HS-27A (cell line): ENCODE measurements at regions not wholly inside any gene's neighbourhood (a gene's known extent, or its start where the extent isn't known, plus 50 kb on each side); places are given as distances from the start of the nearest gene placed in this dataset.
"Not testable (repeated sequence)": the region's sequence is repeated elsewhere in the genome, so short reads cannot be mapped to it uniquely, and the experiment has no call there.

Source experiments
- DNase-seq: peaks from one replicate; pipeline ENCODE4 v3.0.0-alpha.2; 2012; ENCODE audit warnings: low read depth, missing footprints

GRCh38 chr12:20127413-20127812 lies 240.9 kb upstream of the PDE3A start:
- no peak for DNase-seq

- DNase-seq: no peak
These were observed 239.4 kb upstream of the PDE3A start for GRCh38 chr12:20128928-20129327.

GRCh38 chr12:20132818-20133217 lies 235.5 kb upstream of the PDE3A start:
- DNase-seq: no peak

GRCh38 chr12:20134652-20135051 lies 233.7 kb upstream of the PDE3A start:
- no peak for DNase-seq

- DNase-seq: no peak
These were observed 227.6 kb upstream of the PDE3A start for GRCh38 chr12:20140751-20141150.

GRCh38 chr12:20142316-20142715 lies 226.0 kb upstream of the PDE3A start:
- DNase-seq: no peak

GRCh38 chr12:20142956-20143355 lies 225.4 kb upstream of the PDE3A start:
- no peak for DNase-seq

GRCh38 chr12:20144341-20144740 lies 224.0 kb upstream of the PDE3A start:
- DNase-seq: no peak

GRCh38 chr12:20148241-20148640 lies 220.1 kb upstream of the PDE3A start:
- DNase-seq: no peak

- DNase-seq: no peak
These were observed 217.4 kb upstream of the PDE3A start for GRCh38 chr12:20150835-20151422.

- no peak for DNase-seq
These were observed 214.3 kb upstream of the PDE3A start for GRCh38 chr12:20154052-20154451.

GRCh38 chr12:20155374-20155773 lies 213.0 kb upstream of the PDE3A start:
- DNase-seq: no peak

- DNase-seq: not testable (repeated sequence)
These were observed 207.4 kb upstream of the PDE3A start for GRCh38 chr12:20160899-20161298.

- no peak for DNase-seq
These were observed 193.7 kb upstream of the PDE3A start for GRCh38 chr12:20174528-20175175.

- DNase-seq: no peak
These were observed 192.5 kb upstream of the PDE3A start for GRCh38 chr12:20175704-20176388.

GRCh38 chr12:20181416-20182180 lies 186.7 kb upstream of the PDE3A start:
- no peak for DNase-seq

- no peak for DNase-seq
These were observed 184.8 kb upstream of the PDE3A start for GRCh38 chr12:20183563-20183962.

- no peak for DNase-seq
These were observed 183.8 kb upstream of the PDE3A start for GRCh38 chr12:20184514-20184913.

- no peak for DNase-seq
These were observed 180.9 kb upstream of the PDE3A start for GRCh38 chr12:20187456-20187855.

- no peak for DNase-seq
These were observed 179.2 kb upstream of the PDE3A start for GRCh38 chr12:20188930-20189653.

- DNase-seq: no peak
These were observed 178.6 kb upstream of the PDE3A start for GRCh38 chr12:20189767-20190166.

- DNase-seq: no peak
These were observed 174.2 kb upstream of the PDE3A start for GRCh38 chr12:20194171-20194570.
